ENCODE measurements at regions not wholly inside any gene's neighbourhood (a gene's known extent, or its start where the extent isn't known, plus 50 kb on each side); places are given as distances from the start of the nearest gene placed in this dataset.

DNA sequence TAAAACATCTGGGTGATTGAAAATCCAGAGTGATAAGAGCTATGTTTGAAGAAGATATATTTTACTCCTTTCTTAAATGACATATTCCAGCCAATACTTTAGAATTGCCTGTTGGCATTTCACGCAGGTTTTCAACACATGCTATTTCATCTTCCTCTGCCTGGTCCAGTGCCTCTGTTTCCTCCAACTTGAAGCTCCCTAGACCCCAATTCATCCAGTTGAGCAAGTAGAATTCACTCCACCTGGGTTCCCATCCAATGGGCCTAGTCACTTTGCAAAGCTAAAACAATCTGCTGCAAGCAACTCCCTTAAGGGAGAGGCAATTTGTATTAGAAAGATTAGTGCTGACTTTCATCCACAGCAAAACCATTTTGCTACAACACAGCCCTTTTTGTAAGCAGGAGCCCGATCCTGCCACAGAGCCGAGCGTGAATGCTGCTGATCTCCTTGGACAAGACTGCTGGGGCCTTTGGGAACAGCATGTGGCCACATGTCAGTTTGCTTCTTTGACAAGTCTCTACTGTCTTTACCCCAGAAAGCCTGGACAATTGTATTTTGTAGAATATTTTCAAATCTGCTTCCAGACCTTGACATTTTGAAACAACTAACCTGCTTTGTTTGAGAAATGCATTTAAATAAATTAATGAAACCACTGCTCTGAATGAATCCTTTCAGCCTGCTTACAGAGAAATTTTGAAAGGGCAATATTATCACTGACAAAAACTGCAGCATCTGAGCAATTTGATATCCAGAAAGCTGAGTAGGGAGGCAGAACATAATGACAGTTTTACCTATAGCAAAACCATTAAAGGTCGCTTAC is 259.1 kb downstream of the TDRD15 start:
- intact Hi-C loops (cut with micrococcal nuclease; ENCODE audit: unreplicated experiment): no loop called here
- POLR2A ChIA-PET: no interaction called here
- TF ChIP-seq, protein P1, sequence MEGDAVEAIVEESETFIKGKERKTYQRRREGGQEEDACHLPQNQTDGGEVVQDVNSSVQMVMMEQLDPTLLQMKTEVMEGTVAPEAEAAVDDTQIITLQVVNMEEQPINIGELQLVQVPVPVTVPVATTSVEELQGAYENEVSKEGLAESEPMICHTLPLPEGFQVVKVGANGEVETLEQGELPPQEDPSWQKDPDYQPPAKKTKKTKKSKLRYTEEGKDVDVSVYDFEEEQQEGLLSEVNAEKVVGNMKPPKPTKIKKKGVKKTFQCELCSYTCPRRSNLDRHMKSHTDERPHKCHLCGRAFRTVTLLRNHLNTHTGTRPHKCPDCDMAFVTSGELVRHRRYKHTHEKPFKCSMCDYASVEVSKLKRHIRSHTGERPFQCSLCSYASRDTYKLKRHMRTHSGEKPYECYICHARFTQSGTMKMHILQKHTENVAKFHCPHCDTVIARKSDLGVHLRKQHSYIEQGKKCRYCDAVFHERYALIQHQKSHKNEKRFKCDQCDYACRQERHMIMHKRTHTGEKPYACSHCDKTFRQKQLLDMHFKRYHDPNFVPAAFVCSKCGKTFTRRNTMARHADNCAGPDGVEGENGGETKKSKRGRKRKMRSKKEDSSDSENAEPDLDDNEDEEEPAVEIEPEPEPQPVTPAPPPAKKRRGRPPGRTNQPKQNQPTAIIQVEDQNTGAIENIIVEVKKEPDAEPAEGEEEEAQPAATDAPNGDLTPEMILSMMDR (IDR thresholded peaks at IDR 0.05; ENCODE audit: insufficient read depth in 1 of 2, low read depth in 1 of 2, low read length in 1 of 2, severe bottlenecking in 1 of 2, unreplicated experiment in 1 of 2): no peak
- Mint-ChIP-seq H3K36me3 (ENCODE audit: insufficient read depth, unreplicated experiment) (no peaks in the 10 kb centered on the region), H3K27ac (ENCODE audit: unreplicated experiment) (no peak overlapping the region), H3K4me1 (ENCODE audit: low read depth, unreplicated experiment) (no peaks in the 10 kb centered on the region), H3K9me3 (ENCODE audit: unreplicated experiment) (no peaks in the 10 kb centered on the region), H3K4me3 (ENCODE audit: unreplicated experiment) (no peak overlapping the region), H3K27me3 (ENCODE audit: insufficient read depth, unreplicated experiment) (no peaks in the 10 kb centered on the region)
- no peaks in the 10 kb centered on the region for H3K27me3 ChIP-seq (replicated peaks; ENCODE audit: control insufficient read depth, insufficient read depth, low read length)
- BruUV-seq (replicated peaks): no TSS peak
- no peak overlapping the region for H3K4me3 ChIP-seq (ENCODE audit: low read depth, low read length)
- no peaks in the 10 kb centered on the region for H3K4me1 ChIP-seq
- CTCF ChIA-PET: interaction anchor here (0.7 kb wide), 1 partner anchor 10 kb away, joined by 3 read pairs; no protein-coding TSS in a partner anchor
- no peaks in the 10 kb centered on the region for H3K36me3 ChIP-seq (ENCODE audit: control insufficient read depth, insufficient read depth, low read length)
- H3K9me3 ChIP-seq: 0 out of 2 replicates have a peak, but pooled peaks cover 4% of the 10 kb centered on the region
- DNase-seq: no peak

DNA sequence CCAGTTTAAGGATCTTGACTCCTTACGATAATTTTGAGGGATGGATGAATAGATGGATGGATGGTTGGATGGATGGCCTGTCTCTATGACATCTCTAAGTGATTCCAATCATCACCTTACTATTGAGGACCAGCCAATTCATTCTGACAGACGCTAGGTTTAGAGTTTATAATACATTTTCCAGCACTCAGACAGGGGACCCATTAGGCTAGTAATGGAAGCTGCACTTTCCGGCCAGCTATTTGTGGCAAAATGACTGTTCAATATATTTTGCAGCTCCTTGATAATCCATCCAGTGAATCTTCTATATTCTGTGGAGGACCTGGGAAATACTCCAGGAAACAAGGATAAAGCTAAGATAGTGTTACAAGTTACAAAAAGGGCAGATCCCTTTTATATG is 262.9 kb downstream of the TDRD15 start:
- Histone ChIP-seq H3K4me3 (ENCODE audit: low read depth, low read length) (no peak overlapping the region), H3K36me3 (ENCODE audit: control insufficient read depth, insufficient read depth, low read length) (no peaks in the 10 kb centered on the region), H3K27me3 (replicated peaks; ENCODE audit: control insufficient read depth, insufficient read depth, low read length) (no peaks in the 10 kb centered on the region), H3K9me3 (no peaks in the 10 kb centered on the region), H3K4me1 (no peaks in the 10 kb centered on the region)
- Mint-ChIP-seq H3K4me1 (ENCODE audit: low read depth, unreplicated experiment) (no peaks in the 10 kb centered on the region), H3K9me3 (ENCODE audit: unreplicated experiment) (no peaks in the 10 kb centered on the region), H3K27me3 (ENCODE audit: insufficient read depth, unreplicated experiment) (peaks cover 13% of the 10 kb centered on the region), H3K36me3 (ENCODE audit: insufficient read depth, unreplicated experiment) (no peaks in the 10 kb centered on the region), H3K27ac (ENCODE audit: unreplicated experiment) (no peak overlapping the region), H3K4me3 (ENCODE audit: unreplicated experiment) (no peak overlapping the region)
- POLR2A ChIA-PET: no interaction called here
- no peak for DNase-seq
- BruUV-seq (replicated peaks): no TSS peak
- CTCF ChIA-PET: no interaction called here
- TF ChIP-seq, protein P1 (IDR thresholded peaks at IDR 0.05; ENCODE audit: insufficient read depth in 1 of 2, low read depth in 1 of 2, low read length in 1 of 2, severe bottlenecking in 1 of 2, unreplicated experiment in 1 of 2): no peak
- intact Hi-C loops (cut with micrococcal nuclease; ENCODE audit: unreplicated experiment): no loop called here

DNA sequence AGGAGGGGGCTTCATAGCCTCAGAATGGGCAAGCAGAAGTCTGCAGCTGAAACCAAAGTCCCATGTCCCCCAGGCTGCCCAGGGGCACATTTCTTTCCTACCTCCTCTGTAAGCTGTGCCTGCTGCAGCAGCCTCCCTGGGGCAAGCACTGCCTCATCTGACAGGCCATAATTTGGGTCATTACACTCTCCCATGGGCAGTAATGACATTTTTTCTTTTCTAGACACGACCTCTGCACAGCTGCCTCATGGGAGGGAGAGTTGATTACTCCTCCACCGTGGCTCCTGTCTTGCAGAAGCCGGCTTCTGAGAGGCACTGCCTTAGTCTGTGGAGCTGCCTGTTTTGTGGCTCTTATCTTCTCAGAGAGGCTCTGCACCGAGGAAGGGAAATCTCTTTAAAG is 268.9 kb downstream of the TDRD15 start:
- peak overlapping the region; percentile 37 for H3K27ac Mint-ChIP-seq (ENCODE audit: unreplicated experiment)
- H3K9me3 ChIP-seq: no peaks in the 10 kb centered on the region
- ChIA-PET CTCF (interaction anchor here (1.1 kb wide), 1 partner anchor 29 kb away, joined by 3 read pairs; no protein-coding TSS in a partner anchor), POLR2A (no interaction called here)
- no peaks in the 10 kb centered on the region for H3K36me3 ChIP-seq (ENCODE audit: control insufficient read depth, insufficient read depth, low read length)
- H3K4me3 ChIP-seq (ENCODE audit: low read depth, low read length): no peak overlapping the region
- no peaks in the 10 kb centered on the region for H3K4me1 ChIP-seq
- no peak overlapping the region for H3K4me3 Mint-ChIP-seq (ENCODE audit: unreplicated experiment)
- H3K27me3 Mint-ChIP-seq (ENCODE audit: insufficient read depth, unreplicated experiment): peaks cover 13% of the 10 kb centered on the region
- no TSS peak for BruUV-seq (replicated peaks)
- H3K9me3 Mint-ChIP-seq (ENCODE audit: unreplicated experiment): no peaks in the 10 kb centered on the region
- peaks cover 7% of the 10 kb centered on the region for H3K4me1 Mint-ChIP-seq (ENCODE audit: low read depth, unreplicated experiment)
- no peaks in the 10 kb centered on the region for H3K27me3 ChIP-seq (replicated peaks; ENCODE audit: control insufficient read depth, insufficient read depth, low read length)
- DNase-seq: no peak
- intact Hi-C loops (cut with micrococcal nuclease; ENCODE audit: unreplicated experiment): loop anchor here (5.0 kb wide), 1 partner anchor 65 kb away; no protein-coding TSS in a partner anchor
- TF ChIP-seq, protein P1 (IDR thresholded peaks at IDR 0.05; ENCODE audit: insufficient read depth in 1 of 2, low read depth in 1 of 2, low read length in 1 of 2, severe bottlenecking in 1 of 2, unreplicated experiment in 1 of 2): no peak
- no peaks in the 10 kb centered on the region for H3K36me3 Mint-ChIP-seq (ENCODE audit: insufficient read depth, unreplicated experiment)

Data from Caco-2 (cell line).